T-helper 1 cell treated with Interleukin-12 subunit alpha and Interleukin-12 subunit beta and Interleukin-4 antibody, amounts not matched to agents 30 ng/mL and 1 ng/mL, for 36 hours (primary cell): ENCODE measurements at regions not wholly inside any gene's neighbourhood (a gene's known extent, or its start where the extent isn't known, plus 50 kb on each side); places are given as distances from the start of the nearest gene placed in this dataset.

Experiments used
- intact Hi-C: fragments of 100-400 bp; cut with micrococcal nuclease; formaldehyde crosslinking; loops from one replicate; pipeline ENCODE4 v1.15.1; 2024

- intact Hi-C loops, result no loop called here
Measured at GRCh38 chr13:91278291-91278690, 69.2 kb upstream of the MIR17HG start.

GRCh38 chr13:91278888-91279287 is 68.6 kb upstream of the MIR17HG start:
- intact Hi-C loops, result no loop called here

GRCh38 chr13:91280801-91281200 is 66.7 kb upstream of the MIR17HG start:
- intact Hi-C loops, result no loop called here

- intact Hi-C loops, result no loop called here
Measured at GRCh38 chr13:91284335-91284734, 63.2 kb upstream of the MIR17HG start.

GRCh38 chr13:91286317-91286716 is 61.2 kb upstream of the MIR17HG start:
- intact Hi-C loops, result no loop called here

GRCh38 chr13:91291078-91291477 is 56.4 kb upstream of the MIR17HG start:
- intact Hi-C loops, result no loop called here

- intact Hi-C loops, result no loop called here
Measured at GRCh38 chr13:91292630-91293221, 54.8 kb upstream of the MIR17HG start.

GRCh38 chr13:91295712-91296410 is 51.6 kb upstream of the MIR17HG start:
- intact Hi-C loops, result no loop called here

GRCh38 chr13:91297503-91297902 is 50.0 kb upstream of the MIR17HG start:
- intact Hi-C loops, result no loop called here
